22Rv1 (cell line): ENCODE measurements at regions not wholly inside any gene's neighbourhood (a gene's known extent, or its start where the extent isn't known, plus 50 kb on each side); places are given as distances from the start of the nearest gene placed in this dataset.

ENCODE experiments used
- CTCF ChIP-seq: fragments of 450-650 bp; IDR thresholded peaks from 2 replicates; pipeline ENCODE4 v1.5.1; 2017; ENCODE audit warnings: mild to moderate bottlenecking
- ZFX ChIP-seq: fragments of 450-650 bp; IDR thresholded peaks from 2 replicates; pipeline ENCODE4 v1.6.1; 2017; ENCODE audit warnings: antibody characterized with exemption, borderline replicate concordance

- TF ChIP-seq CTCF, result no peak
- TF ChIP-seq ZFX, result no peak
These were observed 267.3 kb downstream of the TTC8 start for GRCh38 chr14:89091781-89092180.
